ENCODE measurements at regions not wholly inside any gene's neighbourhood (a gene's known extent, or its start where the extent isn't known, plus 50 kb on each side); places are given as distances from the start of the nearest gene placed in this dataset.

DNA sequence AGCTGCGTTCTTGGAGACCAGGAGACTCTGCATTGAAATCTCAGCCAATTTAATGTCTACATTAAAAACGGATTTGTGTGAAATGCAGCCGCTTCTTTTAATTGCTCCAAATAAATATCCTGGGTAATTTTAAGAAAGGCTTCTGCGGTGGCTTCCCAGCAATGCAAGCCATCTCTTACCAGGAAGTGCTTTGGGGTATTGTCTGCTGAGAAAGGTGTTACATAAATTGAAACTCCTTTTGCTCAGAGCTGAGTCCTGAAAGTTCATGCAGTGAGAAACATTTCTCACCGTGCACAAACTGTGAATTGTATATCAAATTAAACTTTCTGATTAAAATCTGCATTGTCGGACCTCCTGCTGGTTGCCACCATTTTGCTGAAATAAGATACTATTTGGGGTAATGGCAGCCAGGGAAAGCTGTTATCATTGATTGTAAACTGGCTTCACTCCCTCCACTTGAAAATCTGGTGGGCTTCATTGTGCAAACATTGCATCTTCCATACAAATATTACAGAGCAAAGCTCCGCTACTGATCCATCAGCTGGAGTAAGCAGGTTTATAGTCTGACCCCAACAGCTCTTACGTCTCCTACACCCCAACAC, 59.5 kb downstream of the ZIC5 start:
- DNase-seq (ENCODE audit: low read depth) = no peak

DNA sequence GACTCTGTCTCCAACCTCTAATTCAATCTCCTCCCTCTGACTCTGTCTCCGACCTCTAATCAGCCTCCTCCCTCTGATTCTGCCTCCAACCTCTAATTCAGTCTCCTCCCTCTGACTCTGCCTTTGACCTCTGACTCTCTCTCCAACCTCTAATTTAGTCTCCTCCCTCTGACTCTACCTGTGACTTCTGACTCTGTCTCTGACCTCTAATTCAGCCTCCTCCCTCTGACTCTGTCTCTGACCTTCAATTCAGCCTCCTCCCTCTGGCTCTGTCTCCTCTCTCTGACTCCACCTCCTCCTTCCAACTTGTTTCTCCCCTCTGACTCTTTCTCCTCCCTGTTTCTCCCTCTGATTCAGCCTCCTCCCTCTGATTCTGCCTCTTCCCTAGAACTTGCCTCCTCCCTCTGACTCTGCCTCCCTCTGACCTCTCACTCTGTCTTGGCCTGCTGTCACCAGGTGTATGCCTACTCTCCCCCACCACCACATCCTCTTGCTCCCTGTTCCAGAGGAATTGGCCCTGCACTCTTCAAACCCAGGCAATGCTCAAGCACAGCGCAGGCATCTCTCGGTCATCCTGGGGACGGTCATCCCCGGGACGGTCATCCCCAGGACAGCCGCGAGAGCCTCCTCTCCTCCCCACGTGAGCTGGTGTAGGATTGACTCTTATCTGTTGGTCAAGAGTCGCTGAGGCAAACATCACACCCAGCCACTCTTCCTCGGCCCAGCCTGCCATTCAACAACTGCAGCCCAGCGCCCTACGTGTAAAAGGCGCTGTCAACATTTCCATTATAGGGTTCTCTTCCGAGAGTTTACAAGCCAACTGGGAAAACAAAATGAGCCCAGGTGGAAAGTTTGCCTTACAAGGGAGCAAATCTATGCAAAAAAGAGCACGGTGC, 60.2 kb downstream of the ZIC5 start:
- no peak for DNase-seq (ENCODE audit: low read depth)

DNA sequence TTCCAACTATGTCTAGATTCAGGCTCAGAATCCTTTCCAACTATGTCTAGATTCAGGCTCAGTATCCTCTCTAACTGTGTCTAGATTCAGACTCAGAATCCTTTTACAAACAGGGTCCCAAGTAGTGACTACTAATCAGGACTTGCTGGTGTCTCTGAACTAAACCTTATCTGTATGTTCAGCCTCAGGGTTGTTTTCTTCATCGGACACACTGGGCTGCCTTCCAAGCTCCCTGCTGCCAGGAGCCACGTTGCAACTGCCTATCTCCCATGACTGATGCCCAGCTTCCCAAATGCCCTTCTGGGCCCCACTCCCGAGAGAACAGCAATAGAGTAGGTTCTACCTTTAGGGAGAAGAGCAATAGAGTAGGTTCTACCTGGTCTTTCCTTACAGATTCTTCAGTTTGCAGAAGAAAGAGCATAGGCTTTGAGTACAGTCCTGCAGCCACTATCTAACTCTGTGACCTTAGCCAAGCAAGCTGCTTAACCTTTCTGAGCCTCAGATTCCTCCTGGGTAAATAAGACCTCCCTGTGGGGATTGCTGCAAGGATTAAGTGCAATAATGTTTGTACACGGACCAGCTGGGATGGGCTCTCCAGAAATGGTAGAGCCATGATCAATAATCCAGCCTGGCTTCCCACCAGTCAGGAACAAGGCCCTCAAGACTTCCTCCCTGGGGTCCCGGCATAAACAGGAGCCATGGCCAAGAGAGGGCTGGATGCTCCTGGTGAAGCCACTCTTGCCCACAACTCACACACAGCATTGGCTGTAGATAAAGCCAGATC, 61.5 kb downstream of the ZIC5 start:
- no peak for DNase-seq (ENCODE audit: low read depth)

DNA sequence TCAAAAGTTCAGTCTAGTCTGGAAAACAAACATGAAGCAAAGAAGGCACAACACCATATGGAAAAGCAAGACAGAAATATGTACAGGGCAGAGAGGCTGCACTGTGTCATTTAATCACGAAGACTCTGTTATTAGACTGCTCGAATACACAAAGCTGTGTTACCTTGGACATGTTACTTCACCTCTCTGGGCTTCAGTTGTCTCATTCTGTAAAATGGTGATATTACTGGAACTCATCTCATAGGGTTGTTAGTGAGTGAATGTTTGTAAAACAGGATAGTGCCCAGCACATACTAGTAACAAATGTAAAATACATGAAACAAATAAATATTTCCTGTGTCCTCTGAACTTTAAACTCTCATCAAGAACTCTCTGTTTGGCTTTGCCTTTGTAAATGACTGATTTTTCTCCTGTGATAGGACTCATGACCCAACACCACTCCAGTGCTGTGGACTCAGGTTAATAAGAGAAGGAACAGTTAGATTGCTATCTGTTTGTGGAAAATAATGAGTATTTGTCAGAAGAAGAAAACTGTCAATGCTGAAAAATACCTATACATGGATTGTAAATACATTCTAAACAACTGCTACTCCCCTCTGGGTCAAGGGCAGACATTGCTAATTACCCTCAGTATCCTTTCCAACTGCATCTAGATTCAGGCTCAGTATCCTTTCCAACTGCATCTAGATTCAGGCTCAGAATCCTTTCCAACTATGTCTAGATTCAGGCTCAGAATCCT, 62.3 kb downstream of the ZIC5 start:
- no peak for DNase-seq (ENCODE audit: low read depth)

DNA sequence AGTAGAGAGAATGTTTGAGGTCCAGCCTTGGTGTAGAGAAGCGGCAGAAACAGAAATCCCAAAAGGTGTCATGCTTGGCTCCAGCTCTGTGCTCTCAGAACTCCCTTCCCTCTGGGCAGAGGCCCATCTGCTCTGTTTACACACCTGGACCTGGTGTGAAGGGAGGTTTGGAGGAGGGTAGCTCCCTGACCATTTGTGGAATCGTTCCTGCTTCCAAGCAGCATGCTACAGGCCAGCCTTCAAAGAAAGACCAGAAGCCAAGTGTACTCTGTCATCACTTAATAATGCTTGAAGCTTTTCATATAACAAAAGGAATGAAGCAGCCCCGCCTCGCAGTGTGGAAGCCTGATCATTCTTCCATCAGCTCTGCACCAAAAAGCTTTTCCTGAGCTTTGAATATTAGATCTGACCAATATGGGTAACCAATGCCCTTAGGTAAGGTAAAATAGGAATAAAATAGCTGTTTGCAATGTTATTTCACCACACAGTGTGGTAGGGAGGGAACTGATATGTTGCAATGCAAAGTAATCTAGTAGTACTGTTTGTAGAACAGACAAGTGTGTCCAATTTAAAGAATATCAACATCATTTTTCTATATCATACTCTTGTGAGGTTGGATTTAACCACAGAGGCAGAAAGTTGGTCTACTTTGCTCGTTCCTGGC, 63.3 kb downstream of the ZIC5 start:
- no peak for DNase-seq (ENCODE audit: low read depth)

DNA sequence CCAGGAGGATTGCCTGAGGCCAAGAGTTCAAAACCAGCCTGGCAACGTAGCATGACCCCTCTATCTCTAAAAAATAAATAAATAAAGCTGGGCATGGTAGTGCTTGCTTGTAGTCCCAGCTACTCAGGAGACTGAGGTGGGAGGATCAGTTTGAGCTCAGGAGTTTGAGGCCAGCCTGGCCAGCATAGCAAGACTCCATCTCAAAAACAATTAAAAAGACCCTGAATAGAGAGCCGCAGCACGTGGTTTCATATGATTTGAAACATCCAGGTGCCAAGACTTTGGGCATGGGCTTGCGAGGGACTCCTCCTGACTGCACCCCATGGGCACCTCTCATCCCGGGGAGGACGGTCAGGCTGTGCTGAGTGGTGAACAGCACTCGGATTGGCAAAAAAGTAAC, 63.9 kb downstream of the ZIC5 start:
- DNase-seq (ENCODE audit: low read depth) = no peak

DNA sequence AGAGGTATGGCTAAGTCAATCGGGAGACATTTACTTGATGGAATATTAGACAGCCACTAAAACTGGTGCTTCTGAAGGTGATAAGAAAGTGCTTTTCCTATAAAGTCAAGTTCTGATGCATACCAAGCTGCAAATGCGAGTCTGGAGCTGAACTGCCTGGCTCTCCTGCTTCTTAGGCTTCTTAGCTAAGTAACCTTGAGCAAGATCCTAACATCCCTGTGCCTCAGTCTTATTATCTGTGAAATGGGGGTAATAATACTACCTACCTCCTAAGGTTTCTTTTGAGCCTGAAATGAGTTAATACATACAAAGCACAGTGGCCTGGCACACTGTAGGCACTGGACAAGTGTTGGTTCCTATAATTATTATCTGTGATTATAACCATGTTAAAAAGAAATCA, 64.5 kb downstream of the ZIC5 start:
- DNase-seq (ENCODE audit: low read depth) = no peak

DNA sequence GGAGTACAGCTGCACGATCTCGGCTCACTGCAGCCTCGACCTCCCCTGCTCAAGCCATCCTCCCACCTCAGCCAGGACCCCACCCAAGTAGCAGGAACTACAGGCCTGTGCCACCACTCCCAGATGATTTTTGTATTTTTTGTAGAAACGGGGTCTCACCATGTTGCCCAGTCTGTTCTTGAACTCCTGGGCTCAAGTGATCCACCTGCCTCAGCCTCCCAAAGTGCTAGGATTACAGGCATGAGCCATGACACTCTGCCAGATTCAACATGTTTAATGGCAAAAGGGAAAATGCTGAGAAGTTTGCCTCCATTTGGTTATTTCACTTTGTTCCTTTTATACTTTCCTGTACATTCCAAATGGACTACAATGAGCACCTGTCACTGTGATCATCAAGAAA, 65.8 kb downstream of the ZIC5 start:
- DNase-seq (ENCODE audit: low read depth) = no peak

DNA sequence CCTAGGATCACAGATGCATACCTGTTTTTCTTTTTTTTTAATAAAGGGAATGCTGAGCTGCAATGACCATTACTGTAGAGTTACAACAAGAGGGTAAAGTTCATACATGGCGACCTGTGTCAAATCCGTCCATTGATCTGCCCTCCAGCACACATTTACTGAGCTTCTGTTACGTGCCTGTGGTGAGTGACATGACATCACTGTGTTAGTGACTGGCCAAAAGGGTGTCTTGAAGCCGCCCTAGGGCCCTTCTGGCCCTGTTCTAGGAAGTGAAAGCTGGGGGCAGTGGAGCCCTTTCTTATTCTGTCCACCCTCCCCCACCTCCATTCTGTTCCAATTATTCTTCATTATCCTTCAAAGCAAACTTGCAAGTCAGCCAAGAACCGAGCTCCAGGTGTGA, 66.3 kb downstream of the ZIC5 start:
- DNase-seq (ENCODE audit: low read depth) = no peak

DNA sequence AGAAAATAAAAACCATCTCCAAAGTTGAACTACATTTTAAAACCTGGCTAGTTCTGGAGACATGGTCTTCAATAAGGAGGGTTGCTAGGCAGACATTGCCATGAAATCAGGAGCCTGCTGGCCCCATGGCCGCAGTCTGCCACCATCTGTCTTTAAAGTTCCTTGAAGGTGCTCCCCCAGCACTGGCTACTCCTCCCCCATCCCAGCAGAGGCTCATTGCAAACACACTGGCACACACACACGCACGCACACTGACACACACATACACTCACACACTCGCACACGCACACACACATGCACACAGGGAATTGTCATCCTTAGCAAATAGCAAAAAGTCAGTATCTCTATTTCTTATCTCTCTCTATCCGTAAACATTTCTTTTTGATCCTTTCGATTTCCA, 68.4 kb downstream of the ZIC5 start:
- DNase-seq (ENCODE audit: low read depth) = no peak

DNA sequence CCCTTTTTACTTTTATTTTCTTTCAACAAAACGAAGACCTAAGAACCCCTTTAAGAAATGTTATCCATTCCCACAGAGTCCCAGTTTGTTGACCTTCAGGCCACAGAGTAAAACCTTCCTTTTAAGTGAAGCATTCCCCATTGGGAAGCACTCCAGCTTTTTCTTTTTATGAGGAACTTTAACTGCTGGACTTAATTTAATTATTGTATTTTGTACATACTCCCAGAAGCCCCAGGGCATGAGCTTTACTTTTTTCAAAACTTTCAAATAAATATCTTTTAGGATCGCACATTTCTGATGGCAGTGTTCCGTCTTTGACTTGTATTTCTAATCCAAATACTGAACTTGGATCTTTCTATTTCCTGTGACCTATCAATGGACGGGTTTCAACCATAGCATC, 68.9 kb downstream of the ZIC5 start:
- no peak for DNase-seq (ENCODE audit: low read depth)

DNA sequence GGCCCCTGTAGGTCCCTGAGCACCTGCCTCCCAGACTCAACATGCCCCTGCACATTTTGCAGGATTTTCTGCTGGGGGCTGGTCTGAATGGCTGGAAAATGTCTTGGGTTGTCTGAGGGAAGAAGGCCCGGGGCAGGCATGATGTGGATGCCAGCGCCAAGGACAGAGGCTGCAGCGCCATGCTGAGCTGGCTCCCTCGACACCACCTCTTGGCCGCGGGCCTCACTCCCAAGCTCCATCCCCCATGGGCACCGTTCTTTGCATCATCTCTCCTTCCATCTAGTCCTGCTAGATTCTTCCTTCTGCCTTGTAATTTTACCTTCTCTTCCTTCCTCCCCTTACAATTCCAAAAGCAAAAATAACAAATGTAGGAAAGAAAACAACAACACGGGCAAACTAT, 70.6 kb downstream of the ZIC5 start:
- no peak for DNase-seq (ENCODE audit: low read depth)

DNA sequence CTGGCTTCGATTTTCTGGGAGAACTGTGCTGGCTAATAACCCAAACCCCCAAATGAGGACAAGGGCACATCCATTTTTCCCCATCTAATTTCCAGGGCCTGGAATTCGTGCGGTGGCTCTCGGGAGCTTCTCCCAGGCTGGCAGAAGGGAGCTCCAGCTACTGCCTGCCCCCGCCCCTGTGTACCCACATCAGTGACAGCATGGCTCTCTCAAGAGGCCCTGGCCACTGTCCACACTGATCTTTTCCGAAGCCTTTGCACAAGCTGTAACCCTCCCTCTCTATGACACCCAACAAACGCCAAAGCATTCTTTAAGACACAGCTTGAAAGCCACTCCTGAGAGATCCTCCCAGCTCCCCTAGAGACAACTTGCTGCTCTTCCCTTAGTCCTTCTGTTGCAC, 73.1 kb downstream of the ZIC5 start:
- no peak for DNase-seq (ENCODE audit: low read depth)

DNA sequence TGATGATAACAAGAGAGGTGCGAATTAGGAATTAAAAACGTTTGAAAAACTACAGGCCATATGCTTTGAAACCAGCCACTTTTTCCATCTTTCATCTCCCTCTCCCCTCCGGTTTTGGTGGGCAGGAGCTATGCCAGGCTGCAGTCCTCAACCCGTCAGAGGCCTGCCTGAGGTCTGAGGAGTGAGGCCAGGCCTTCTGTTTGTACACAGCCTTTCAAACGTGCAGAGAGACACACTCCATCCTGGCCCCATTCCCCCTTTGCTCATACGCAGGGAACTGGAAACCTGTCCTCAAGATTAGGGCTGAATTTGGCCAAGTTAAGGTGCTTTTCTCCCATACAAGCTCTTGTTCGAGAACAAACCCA, 74.5 kb downstream of the ZIC5 start:
- DNase-seq (ENCODE audit: low read depth) = no peak

DNA sequence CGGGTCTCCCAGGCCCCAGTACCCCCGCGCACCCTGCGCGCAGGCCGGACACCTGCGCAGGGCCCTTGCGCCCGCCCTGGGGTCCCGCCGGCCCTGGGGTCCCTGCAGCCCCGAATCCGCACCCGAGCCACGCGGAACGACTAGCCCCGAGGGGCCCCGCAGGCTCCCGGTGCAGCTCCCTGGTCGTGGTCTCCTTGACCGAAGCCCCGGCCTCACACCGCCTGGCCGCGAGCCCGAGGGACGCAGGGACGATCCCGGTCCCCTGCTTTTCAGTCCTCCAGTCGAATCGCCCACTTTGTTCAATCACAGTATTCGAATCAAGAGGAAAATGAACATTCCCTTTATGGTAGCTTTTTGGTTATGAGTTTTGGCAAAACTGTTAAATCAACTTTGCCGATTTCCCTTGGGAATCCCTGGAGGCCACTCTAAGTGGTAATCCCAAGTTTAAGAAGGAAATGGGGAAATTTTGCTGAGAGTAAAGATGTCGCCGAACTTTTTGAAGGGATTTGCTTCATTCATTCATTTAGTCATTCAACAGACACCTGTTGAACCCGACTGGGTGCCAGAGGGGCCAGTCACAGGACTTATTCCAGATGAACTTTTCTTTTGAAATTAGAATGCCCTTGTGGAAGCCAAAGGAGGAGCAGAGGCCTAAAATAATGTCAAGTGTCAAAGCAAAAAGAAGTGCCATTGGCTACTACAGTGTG, 75.0 kb downstream of the ZIC5 start:
- no peak for DNase-seq (ENCODE audit: low read depth)

DNA sequence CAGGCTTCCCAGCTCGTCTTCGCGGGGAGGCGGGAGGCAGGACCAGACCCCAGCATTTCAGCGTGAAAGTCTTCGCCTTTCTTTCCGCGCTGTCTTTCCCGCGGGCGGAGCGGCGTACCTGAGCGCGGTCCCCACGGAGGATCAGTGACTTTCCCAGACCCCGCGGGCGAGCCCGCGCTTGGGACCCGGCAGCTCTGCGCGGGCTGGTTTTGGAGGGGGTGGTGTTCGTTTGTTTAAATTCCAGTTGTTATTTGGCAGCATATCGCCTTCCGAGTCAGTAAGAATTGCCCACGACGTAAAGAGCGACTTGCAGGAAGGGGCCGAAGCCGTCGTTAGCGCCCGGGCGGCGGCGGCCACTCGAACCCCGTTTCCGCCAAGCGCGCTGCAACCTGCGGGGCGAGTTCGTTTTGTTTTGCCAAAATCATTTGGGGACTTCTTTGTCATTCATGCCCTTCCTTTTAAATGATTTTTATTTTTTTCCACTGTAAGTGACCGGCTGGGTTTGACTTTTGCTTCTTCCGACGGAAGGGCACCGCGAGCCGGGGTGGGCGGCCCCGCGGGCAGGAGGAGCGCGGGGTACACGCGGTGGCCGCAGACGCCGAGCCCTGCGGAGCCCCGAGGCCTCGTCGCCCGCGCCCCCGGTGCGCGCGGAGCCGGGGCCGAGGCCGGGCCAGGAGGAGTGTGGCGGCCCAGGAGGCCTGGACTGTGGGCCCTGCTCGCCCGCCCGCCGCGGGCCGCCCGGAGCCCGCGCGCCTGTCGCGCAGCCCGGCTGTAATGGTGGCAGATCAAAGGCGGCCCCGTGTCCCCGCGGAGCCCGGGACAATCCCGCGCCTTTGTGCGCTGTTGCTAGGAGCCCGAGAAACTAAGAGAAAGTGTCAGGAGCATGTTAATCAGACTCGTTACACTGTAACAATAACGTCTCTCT, 75.9 kb downstream of the ZIC5 start:
- no peak for DNase-seq (ENCODE audit: low read depth)

DNA sequence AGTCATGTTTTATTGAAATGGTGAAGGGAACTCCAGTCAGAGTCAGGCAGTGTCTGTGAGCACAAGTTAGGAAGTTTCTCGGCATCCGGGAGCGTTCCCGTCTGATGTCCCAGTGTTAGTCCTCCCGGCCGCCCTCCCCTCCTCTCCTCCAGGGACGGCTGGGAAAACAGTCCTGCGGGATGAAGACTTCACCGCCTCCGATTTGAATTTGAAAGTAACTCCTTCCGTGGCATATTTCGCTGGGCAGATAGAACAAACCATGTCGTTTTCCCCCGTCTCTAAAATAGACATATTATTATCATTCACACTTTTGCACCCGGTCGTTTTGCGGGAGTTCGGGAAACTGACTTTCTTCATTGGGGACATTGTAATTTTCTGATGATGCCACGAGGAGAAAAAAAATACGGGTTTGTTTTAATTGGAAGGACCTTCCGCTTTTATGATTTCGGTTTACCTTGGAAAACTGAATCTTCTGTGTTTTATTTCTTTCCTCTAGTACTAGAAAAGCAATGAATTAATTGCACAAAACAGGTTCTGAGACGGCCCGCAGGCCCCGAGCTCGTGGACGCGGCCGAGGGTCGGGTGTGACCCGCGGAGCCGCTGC, 76.6 kb downstream of the ZIC5 start:
- no peak for DNase-seq (ENCODE audit: low read depth)

DNA sequence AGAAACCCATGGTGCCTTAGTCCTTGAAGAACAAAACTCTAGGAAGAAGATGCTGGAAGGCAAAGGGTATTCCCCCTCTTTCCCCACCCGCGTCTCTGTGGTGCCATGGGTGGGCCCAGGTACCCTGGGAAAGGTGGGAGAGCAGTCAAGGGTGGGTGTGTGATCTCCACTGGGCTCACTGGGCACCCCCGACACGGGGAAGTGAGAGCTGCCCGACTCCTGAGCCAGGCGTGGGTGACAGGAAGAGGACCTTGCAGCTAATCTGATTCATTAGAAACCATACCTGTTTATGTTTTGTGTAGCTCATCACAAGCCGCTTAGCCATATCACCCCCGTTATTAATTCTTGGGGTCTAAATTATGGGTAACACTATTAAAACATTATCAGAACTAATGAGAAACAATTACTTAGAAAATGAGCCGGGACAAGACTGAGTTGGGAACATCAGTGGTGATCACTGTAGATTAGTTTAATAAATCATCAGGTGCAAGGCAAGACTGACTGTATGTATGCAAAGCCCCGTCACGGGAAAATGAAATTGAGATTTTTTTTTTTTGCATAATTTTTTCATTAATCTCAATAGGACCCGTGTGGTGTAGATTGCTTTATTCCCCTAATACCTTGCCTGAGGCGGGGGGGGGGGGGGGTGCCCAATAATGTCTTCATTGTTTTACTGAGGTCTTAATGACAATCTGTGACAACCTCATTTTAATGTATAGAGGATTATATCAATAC, 77.3 kb downstream of the ZIC5 start:
- no peak for DNase-seq (ENCODE audit: low read depth)

DNA sequence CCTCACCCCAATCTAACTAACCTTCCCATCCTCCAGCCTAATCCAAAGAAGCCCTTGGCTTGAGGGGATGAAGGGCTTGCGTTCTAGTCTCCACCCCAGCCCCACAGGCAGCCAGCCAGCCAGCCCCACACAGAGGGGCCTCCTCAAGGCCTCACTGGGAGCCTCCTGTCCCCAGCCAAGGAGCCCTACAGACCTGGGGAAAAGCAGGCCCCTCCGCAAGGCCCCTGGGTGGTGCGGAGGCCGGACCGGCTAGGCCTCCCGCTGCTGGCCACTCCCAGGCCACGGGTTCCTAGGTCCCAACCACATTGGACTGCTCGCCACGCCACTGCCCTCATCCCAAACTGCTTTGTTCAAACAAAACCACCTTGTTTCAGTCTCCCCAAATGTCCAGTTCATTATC, 78.0 kb downstream of the ZIC5 start:
- DNase-seq (ENCODE audit: low read depth) = no peak
